ENCODE measurements at regions not wholly inside any gene's neighbourhood (a gene's known extent, or its start where the extent isn't known, plus 50 kb on each side); places are given as distances from the start of the nearest gene placed in this dataset.

GRCh38 chr4:129422277-129422676, 326.3 kb downstream of the C4orf33 start:
- DNase-seq = no peak

- no peak for DNase-seq
Measured at GRCh38 chr4:129428454-129428853, 332.5 kb downstream of the C4orf33 start.

- DNase-seq = peak; percentile 34
Measured at GRCh38 chr4:129429581-129430320, 333.8 kb downstream of the C4orf33 start.

GRCh38 chr4:129437347-129437746, 341.4 kb downstream of the C4orf33 start:
- DNase-seq = no peak

- no peak for DNase-seq
Measured at GRCh38 chr4:129438456-129438981, 342.6 kb downstream of the C4orf33 start.

GRCh38 chr4:129446074-129446473, 350.1 kb downstream of the C4orf33 start:
- DNase-seq = no peak

GRCh38 chr4:129453524-129454200, 357.7 kb downstream of the C4orf33 start:
- DNase-seq = no peak

GRCh38 chr4:129455482-129455881, 359.5 kb downstream of the C4orf33 start:
- DNase-seq = peak; percentile 52

GRCh38 chr4:129468624-129469023, 372.7 kb downstream of the C4orf33 start:
- DNase-seq = no peak

GRCh38 chr4:129474698-129475097, 378.7 kb downstream of the C4orf33 start:
- no peak for DNase-seq

- no peak for DNase-seq
Measured at GRCh38 chr4:129481107-129481506, 385.2 kb downstream of the C4orf33 start.

- DNase-seq = no peak
Measured at GRCh38 chr4:129488427-129488826, 392.5 kb downstream of the C4orf33 start.

GRCh38 chr4:129490516-129490915, 394.6 kb downstream of the C4orf33 start:
- no peak for DNase-seq

- no peak for DNase-seq
Measured at GRCh38 chr4:129498626-129499025, 402.7 kb downstream of the C4orf33 start.

- no peak for DNase-seq
Measured at GRCh38 chr4:129514852-129515251, 418.9 kb downstream of the C4orf33 start.

GRCh38 chr4:129515356-129515755, 419.4 kb downstream of the C4orf33 start:
- DNase-seq = no peak

GRCh38 chr4:129526812-129527211, 430.9 kb downstream of the C4orf33 start:
- no peak for DNase-seq

- DNase-seq = no peak
Measured at GRCh38 chr4:129531253-129531652, 435.3 kb downstream of the C4orf33 start.

GRCh38 chr4:129532573-129532972, 436.6 kb downstream of the C4orf33 start:
- no peak for DNase-seq

- DNase-seq = no peak
Measured at GRCh38 chr4:129543299-129543698, 447.3 kb downstream of the C4orf33 start.

- DNase-seq = peak; percentile 48
Measured at GRCh38 chr4:129545599-129546278, 449.8 kb downstream of the C4orf33 start.

GRCh38 chr4:129546531-129546930, 450.6 kb downstream of the C4orf33 start:
- no peak for DNase-seq

GRCh38 chr4:129550281-129550785, 454.4 kb downstream of the C4orf33 start:
- DNase-seq = no peak
